Neural cell (in vitro differentiated cells): ENCODE measurements at regions not wholly inside any gene's neighbourhood (a gene's known extent, or its start where the extent isn't known, plus 50 kb on each side); places are given as distances from the start of the nearest gene placed in this dataset.
"Not testable (repeated sequence)": the region's sequence is repeated elsewhere in the genome, so short reads cannot be mapped to it uniquely, and the experiment has no call there.

Experiments used
- CTCF ChIP-seq: fragments of 450-650 bp; IDR thresholded peaks from 2 replicates; pipeline ENCODE4 v1.5.1; 2014; ENCODE audit warnings: antibody characterized with exemption, mild to moderate bottlenecking, moderate library complexity; ENCODE audit not compliant: poor library complexity, severe bottlenecking
- EZH2 ChIP-seq: fragments of 200-600, 300-800 bp; shearing (Covaris generic), sonication (generic); IDR thresholded peaks from 2 replicates; pipeline ENCODE4 v1.6.1; 2014; ENCODE audit warnings: antibody characterized with exemption, low read length, borderline replicate concordance, mild to moderate bottlenecking; ENCODE audit not compliant: insufficient read depth, poor library complexity, severe bottlenecking
- POLR2AphosphoS5 ChIP-seq: IDR thresholded peaks from 2 replicates; pipeline ENCODE4 v1.6.1; 2012

- TF ChIP-seq CTCF, EZH2, POLR2AphosphoS5: not testable (repeated sequence)
Observed at GRCh38 chr18:70395771-70396170, 106.9 kb downstream of the SOCS6 start.
